Renal pelvis (tissue), 1 donor: ENCODE measurements at regions not wholly inside any gene's neighbourhood (a gene's known extent, or its start where the extent isn't known, plus 50 kb on each side); places are given as distances from the start of the nearest gene placed in this dataset.

Source experiments
- DNase-seq: peaks from one replicate; pipeline ENCODE4 v3.0.0-alpha.2; 2013

DNA sequence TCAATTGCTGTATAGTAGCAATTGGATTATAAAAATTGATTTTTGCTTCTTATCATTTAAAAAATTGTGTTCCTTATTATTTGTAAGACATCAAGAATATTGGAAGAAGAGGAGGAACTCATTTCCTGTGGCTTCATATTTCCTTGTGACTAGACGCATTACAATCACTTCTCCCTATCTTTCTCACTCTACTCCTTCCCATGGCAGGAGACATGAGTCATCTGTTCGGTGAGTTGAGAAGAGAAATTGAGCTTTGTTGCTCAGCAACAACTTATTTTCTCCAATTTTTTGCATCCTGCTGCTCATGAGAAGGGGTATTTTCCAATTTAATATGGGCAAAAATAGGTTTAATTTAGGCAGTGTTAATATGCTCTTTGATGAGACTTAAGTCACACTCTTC lies 1783.9 kb downstream of the SUCLG1 start:
- DNase-seq: no peak

DNA sequence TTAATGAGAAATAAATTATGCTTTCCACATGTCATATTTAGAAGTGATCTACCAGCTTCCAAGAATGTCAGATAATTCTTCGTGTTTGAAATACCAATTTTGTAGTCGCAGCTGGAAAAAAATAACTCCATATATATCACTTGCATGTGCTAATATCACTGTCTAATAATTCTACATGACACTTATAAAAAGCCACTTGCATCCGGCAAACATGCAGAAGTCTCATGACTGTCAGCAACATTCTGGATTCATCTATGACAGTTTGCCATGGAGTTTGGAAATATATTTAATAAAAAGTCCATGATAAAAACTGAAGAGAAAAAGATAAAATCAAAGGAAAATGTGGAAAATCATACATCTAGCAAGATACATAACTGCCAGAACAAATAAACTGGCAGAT lies 1784.4 kb downstream of the SUCLG1 start:
- no peak for DNase-seq

DNA sequence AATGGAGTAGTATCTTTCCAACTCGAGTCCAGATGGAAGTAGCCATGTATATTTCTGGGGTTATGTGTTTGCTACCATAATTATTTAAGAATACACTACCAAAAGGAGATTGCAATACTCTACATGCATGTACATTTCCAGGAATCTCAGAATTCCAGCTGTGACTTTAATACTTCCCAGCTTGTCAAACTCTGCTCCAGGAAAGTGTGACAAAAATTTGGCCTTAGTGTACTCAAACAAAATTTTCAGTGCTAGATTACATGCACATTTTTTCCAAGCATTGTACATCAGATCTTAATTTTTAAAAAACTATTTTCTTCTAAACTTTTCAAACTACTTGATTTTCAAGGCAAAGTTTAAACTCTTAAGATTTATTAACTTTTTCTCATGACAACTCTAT lies 1791.6 kb downstream of the SUCLG1 start:
- no peak for DNase-seq

DNA sequence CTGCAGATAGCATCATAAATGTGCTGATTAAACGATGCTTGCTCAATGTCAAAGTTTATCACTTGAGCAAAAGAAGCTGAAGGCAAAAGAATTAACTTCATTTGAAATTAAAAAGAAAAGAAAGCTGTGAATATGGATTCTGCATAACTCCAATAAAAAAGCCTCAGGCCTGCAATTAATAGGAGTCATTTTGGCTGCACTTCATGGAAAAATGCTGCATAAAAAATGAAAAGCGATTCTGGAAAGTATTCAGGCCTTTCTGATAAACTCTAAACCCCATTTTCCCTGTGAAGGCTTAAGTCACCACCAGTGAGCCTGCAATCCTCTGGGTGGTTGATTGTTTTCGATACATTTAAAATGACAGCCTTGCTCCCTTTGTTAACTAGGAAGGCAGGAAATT lies 1793.4 kb downstream of the SUCLG1 start:
- no peak for DNase-seq

DNA sequence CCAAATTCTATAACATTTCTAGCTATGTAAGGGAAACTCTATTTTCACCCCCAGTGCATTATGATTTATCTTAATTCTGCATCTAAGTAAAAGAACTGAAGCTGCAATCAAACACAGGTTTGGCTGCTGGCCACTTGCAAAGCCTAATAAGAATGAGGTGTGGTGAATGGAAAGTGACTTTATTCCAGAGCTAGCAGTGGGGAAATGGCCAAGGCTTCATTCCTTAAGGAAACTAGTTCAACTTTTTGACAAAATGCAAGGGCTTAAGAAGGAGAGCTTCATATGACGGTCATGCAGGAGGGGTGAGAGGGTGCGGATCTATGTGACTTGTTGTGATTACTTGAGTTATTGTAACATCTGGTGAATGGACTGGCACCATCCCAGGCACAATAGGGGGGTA lies 1802.0 kb downstream of the SUCLG1 start:
- no peak for DNase-seq

DNA sequence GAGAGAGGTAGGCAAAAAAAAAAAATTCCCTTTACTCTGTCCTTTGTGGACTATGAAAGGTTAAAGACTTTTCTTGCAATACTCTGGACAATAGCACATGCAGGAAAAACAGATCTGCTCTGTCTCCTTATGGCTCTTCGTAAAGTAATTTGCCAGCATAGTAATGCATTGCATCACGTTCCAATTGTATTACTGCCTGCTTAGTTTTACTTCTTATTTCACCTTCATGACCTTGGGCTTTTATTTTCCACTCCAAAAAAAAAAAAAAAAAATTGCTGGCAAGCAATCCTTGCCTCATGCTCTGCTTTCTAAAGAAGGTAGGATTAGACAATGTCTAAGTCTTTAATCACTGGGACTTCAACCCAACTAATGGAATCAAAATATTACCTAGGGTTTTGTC lies 1802.7 kb downstream of the SUCLG1 start:
- no peak for DNase-seq

DNA sequence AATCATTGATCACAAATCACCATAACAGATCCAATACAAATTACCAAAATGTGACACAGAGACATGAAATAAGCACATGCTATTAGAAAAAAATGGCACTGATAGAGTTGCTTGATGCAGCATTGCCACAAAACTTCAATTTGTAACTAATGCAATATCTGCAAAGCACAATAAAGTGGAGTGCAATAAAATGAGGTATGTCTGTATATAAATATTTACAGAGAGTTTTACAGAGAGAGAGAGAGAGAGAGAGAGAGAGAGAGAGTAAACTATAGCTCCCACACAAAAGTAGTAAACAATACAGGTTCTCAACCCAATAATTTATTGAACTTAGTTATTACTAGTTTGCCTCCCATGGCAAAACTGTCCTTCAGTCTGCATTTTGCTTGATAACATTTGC lies 1807.0 kb downstream of the SUCLG1 start:
- no peak for DNase-seq

DNA sequence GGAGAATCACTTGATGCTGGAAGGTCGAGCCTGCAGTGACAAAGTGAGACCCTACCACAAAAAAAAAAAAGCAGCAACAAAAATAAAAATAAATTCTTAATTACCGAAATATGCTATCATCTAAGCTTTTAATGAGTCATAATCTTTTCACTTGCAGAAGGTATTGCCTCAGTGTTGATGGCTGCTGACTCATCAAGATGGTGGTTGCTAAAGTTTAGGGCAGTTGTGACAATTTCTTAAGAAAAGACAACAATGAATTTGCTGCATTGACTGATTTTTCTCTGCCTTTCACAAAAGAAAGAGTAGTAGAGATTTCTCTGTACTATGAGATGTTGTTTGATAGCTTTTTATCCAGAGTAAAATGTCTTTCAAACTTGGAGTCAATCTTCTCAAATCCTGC lies 1809.0 kb downstream of the SUCLG1 start:
- DNase-seq: no peak

DNA sequence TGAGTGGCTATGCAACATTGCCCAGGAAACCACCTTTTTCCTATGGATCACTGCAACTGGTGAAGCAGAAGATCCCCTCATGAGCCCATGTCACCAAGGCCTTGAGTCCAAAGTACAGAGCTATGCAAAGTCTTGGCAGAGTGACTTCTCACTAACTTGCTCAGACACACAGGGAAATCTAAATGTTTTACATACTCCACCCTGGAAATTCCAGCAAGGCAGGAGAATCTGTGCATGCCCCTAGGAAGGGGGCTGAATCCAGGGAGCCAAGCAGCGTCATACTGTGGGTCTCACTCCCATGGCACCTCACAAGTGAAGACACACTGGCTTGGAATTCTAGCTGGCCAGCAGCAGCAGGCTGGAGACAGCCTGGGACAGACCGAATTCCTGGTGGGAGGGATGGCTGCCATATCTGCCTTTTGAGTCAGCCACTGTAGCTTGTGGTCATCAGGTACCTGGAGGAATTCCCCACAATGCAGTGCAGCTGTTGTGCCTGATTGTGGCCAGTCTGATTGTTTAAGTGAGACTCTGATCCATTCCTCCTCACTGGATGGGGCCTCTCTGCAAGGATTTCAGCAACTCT lies 1817.4 kb downstream of the SUCLG1 start:
- no peak for DNase-seq

DNA sequence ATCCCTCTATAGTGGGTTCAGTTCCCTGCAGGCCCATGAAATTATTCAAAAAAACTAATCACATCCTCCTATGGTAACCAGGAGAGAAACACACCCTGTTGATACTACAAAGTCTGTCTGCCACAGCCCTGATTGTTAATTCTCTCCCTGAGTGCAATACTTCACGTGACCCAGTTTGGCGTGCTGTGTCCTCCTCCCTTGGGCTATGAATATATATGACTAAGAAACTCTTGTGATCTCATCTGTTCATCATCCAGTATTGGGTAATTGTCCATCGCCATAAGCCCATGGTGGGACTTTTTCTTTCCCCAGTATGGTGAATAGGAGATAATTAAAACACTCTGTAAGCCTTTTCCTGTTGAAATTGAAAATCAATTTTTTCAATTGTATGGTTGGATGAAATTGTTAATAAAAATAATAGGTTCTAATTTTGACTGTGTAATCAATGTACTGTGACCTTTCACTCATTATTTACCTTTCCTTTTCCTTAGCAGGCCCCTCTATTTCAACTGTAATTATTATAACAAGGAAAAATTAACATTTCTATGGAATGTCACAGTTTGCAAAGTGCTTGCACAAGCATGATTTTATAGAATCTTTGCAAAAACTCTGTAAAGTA lies 1822.6 kb downstream of the SUCLG1 start:
- no peak for DNase-seq

DNA sequence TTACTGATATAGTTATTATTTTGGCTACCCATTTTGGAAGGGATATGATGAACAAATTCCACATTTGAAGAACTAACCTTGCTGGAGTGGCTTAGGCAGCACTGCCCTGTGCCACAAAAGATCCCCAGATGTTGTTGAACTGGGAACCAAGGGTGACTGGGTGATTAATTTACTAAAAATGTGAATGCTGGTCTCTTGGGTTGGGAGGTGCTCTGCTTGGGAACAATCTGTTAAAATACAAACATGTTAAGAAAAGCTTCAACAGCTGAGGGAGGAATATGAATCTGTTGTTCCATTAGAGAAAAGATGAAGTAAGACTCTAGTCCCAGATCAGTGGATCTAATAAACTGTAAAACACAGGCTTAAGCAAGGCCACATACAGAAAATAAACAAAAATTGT lies 1860.1 kb downstream of the SUCLG1 start:
- no peak for DNase-seq

DNA sequence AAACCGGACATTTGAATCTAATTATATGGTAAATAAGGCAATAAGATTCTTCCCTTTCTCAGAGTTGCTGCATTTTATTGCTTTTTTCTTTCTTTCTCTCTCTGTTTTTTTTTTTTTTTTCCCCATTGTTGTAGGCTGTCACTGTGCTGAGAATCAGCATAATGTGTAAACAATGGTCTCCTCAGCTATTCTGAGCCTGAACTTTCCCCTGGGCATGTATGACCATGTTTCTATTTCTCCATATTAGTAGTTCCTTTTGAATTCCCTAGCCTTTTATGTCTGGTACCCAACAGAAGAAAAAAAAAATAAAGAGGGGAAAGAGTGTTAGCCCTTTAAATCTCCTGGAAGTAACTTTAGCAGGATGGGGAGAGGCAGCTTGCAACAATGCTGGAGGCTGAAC lies 1862.5 kb downstream of the SUCLG1 start:
- DNase-seq: no peak

DNA sequence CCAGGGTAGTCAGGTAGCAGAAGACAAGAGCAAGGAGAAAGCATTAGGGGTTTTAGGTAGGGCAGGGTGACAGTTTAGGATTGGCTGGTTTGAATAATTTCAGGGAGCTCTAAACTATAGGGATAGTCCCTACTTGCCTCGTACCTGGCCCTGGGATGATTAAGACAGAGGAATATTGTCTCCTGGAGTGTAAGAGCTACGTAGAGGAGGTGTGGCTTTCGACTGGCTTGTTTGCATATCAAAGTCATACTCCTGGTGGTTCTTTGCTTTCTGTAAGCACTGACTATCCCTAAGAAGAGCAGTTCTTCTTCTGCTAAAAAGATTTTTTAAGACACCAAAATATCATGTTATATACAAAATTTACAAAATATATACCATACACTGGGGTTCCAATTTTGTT lies 1867.4 kb downstream of the SUCLG1 start:
- DNase-seq: no peak

DNA sequence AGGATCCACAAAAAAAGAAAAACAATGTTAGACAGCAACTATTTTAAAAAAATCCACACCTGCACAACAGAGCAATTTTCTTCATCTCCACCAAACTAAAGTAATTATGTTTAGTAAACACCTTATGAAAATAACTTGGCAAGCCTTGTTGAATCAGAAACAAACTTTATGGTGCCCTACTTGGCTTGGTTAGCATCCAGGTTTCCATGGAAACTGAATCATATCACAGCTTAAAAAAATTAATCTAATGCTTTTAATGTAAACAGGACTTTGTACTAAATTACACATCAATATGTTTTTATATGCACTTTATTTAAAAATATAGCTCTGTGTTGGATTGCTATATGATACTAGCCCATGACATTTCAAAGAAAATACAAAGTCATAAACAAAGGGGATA lies 1882.4 kb downstream of the SUCLG1 start:
- no peak for DNase-seq

DNA sequence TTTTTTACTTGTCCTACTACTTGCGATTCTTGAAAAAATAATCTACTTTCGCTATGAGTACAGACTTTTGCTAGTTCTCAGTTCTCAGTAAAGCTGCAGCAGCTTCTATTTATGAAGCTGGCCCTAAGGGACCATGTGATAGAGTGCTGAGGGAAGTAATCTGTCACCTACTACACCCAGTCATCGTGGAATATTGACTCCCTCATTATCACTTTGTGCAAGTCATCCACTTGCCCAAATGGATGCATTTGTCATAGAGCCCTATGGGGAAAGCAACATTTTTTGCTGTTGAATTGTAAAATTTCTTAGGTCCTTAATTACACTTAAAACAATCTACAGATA lies 1919.8 kb downstream of the SUCLG1 start:
- no peak for DNase-seq

DNA sequence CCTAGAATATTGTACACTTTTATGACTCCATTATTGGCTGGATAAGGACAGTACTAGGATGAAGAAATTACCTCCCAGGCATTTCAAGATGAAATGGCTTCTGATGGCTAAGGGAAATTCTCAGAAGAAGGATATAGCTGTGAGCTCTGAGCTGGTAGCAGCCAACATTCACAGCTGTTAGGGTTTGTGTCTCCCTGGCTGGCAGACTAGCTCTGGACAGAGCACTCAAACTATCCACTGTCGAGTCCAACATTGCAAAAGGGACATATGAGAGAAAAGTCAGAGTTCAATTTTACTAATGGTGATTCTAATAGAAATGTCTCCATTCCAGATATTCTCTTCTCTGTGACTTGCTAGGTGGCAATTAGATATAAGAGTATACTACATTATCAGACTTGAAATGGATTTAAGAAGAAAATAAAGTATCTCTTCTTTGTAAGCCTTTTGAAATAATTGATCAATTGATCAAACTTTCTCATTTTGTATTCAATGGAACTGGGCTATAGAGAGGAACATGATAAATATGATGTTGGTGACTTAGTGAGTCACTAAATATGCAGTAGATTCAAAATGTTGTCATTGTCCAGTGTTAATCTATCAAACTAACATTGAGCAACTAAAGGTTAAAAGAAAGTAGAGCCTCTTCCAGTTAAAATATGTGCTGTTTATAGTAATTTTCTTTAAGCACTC lies 1920.3 kb downstream of the SUCLG1 start:
- DNase-seq: no peak

DNA sequence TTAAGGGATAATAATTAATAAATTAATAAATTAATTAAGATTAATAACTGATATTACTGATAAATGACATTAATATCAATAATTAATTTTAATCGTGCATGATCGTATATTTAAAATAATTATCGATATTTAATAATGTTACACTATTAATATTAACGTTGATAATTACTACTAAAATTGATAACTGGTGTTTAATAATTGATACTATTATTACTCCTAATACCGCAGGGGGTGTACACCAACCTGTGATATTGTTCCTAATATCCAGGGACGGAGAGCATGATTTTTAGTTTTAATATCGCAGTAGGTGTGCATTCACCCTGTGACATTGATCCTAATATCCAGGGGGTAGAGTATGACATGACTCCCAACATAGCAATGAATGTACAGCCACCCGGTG lies 1930.8 kb downstream of the SUCLG1 start:
- no peak for DNase-seq

DNA sequence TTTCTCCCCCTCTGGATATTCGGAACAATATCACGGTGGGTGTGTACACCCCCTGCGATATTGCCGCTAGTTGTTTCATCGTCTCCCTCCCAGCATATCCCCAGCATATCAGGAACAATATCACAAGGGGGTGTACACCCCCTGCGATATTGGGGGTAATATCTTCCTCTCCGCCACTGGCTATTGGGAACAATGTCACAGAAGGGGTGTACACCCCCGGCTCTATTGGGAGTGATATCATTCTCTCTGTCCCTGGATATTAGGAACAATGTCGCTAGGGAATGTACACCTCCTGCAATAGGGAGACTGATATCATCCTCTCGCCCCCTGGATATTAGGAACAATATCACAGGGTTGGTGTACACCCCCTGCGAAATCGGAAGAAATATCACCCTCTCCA lies 1932.0 kb downstream of the SUCLG1 start:
- peak; percentile 1 for DNase-seq

DNA sequence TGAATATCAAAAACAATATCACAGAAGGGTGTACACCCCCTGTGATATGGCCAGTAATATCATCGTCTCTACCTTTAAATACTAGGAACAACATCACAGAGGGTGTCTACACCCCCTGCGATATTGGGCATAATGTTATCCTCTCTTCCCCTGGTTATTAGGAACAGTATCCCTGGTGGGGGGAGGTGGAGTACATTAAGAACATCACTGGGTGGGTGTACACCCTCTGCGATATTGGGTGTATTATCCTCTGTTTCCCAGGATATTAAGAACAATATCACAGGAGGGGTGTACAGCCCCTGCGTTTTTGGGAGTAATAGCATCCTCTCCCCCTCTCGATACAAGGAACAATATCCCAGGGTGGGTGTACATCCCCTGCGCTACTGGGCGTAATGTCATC lies 1932.8 kb downstream of the SUCLG1 start:
- DNase-seq: no peak

DNA sequence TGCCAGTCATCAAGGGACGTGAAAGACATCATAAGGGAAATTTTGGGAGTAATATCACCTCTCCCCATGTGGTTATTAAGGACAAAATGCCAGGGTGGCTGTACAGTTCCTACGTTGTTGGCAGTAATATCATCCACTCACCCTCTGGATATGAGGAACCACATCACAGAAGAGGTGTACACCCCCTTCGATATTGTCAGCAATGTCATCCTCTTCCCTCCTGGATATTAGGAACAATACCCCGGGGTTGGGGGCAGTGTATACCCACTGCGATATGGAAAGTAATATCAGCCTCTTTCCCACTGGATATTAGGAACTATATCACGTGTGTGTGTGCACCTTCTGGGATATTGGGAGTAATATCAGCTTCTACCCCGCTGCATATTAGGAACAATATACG lies 1933.3 kb downstream of the SUCLG1 start:
- DNase-seq: no peak

DNA sequence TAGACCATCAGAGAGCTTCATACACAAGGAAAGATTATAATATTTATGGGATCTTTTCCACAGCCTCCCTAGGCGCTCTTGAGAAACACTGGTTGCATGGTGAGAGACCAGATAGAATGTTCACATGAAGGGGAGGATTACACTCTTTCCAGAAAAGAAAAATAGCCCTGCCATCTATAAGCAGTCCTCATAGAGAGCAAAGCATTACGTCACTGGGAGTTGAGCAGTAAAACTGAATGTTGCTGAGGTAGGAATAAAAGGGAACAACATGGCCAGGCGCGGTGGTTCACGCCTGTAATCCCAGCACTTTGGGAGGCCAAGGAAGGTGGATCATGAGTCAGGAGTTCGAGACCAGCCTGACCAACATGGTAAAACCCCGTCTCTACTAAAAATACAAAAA lies 1934.3 kb downstream of the SUCLG1 start:
- no peak for DNase-seq

DNA sequence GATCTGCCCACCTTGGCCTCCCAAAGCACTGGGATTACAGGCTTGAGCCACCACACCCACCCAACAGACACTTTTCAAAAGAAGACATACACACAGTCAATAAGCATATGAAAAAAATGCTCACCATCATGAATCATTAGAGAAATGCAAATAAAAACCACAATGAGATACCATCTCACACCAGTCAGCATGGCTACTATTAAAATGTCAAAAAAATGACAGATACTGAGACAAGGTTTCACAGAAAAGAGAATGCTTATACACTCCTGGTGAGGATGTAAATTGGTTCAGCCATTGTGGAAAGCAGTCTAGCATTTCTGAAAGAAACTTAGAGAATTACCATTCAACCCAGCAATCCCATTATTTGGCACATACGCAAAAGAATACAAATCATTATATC lies 1947.2 kb downstream of the SUCLG1 start:
- DNase-seq: no peak

DNA sequence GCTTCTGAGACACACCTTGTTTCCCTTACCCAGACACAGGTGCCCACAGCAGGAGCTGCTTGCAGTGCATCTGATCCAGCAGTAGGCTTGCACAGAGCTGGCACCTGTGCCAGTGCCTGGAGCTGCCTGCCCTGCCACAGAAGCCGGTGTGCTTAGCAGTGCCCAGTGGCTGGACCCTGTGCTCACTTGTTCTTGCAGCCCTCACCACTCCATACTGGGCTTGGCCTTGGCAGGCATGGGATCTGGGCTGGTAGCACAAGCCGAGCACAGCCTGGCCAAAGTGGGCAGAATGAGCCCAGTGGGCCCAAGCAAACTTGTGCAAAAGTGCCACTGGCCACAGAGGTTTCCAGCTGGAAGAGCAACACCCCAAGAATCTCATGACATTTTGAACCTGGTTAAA lies 1950.4 kb downstream of the SUCLG1 start:
- no peak for DNase-seq

DNA sequence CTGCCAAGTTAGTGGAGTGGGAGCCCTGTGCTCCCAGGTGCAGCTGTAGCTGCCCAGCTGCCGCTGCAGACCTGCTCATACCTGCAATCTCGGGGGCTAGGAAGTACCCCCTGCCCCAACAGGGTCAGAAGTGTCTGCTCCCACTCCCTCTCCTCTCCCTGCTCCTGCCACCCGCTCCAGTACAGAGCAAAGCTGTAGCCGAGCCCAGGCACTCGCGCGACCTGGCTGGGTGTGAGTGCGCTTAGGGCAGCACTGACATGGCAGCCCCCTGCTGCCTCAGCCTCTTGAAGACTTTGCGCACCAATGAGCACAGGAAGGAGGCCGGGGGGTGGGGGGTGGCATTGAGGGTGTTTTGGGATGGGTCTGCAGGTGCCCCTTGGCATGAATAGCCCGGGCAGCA lies 1951.4 kb downstream of the SUCLG1 start:
- no peak for DNase-seq
